Activated naive CD4-positive, alpha-beta T cell treated with anti-CD3 and anti-CD28 coated beads, Interleukin-2, amount 10 ng/mL, durations not matched to agents 7 days and 5 days (primary cell): ENCODE measurements at regions not wholly inside any gene's neighbourhood (a gene's known extent, or its start where the extent isn't known, plus 50 kb on each side); places are given as distances from the start of the nearest gene placed in this dataset.
A peak's percentile ranks its signal among the peaks of the same experiment; 100 is the strongest.
"Not testable (repeated sequence)": the region's sequence is repeated elsewhere in the genome, so short reads cannot be mapped to it uniquely, and the experiment has no call there.

ENCODE experiments used
- CTCF ChIA-PET: fragments of 350-600 bp; sonication (Branson Sonifier 250); formaldehyde crosslinking; loops from one replicate; lab custom pipeline; 2021; ENCODE audit warnings: antibody characterized with exemption; lab: Charles Lee
- DNase-seq: peaks from one replicate; pipeline ENCODE4 v3.0.0-alpha.2; 2020
- H3K27ac Mint-ChIP-seq: one replicate; pipeline ENCODE4 v1.8.0; 2021; ENCODE audit warnings: mild to moderate bottlenecking, moderate library complexity, mixed read lengths
- H3K27me3 Mint-ChIP-seq: one replicate; pipeline ENCODE4 v1.8.0; 2021; ENCODE audit warnings: mild to moderate bottlenecking, mixed read lengths
- H3K36me3 Mint-ChIP-seq: one replicate; pipeline ENCODE4 v1.8.0; 2021; ENCODE audit warnings: mixed read lengths
- H3K4me1 Mint-ChIP-seq: one replicate; pipeline ENCODE4 v1.8.0; 2021; ENCODE audit warnings: mixed read lengths
- H3K4me3 Mint-ChIP-seq: one replicate; pipeline ENCODE4 v1.8.0; 2021; ENCODE audit warnings: mild to moderate bottlenecking, moderate library complexity, mixed read lengths
- H3K9me3 Mint-ChIP-seq: one replicate; pipeline ENCODE4 v1.8.0; 2021; ENCODE audit warnings: mixed read lengths

DNA sequence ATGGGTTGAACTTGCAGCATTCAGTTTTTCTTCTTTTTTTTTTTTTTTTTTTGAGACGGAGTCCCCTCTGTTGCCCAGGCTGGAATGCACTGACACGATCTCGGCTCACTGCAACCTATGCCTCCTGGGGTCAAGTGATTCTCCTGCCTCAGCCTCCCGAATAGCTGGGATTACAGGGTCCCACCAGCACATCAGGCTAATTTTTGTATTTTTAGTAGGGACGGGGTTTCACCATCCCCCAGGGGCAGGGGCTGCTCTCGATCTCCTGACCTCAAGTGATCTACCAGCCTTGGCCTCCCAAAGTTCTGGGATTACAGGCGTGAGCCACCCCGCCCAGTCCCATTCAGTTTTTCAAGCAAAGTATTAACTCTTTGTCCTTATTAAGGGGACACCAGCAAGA is 117.6 kb upstream of the PRSS16 start:
- Mint-ChIP-seq H3K27ac (no peak overlapping the region), H3K4me1 (peaks cover 68% of the 10 kb centered on the region), H3K27me3 (peaks cover 4% of the 10 kb centered on the region), H3K9me3 (no peaks in the 10 kb centered on the region), H3K4me3 (no peak overlapping the region), H3K36me3 (peaks cover 14% of the 10 kb centered on the region)
- no peak for DNase-seq
- CTCF ChIA-PET = interaction anchor here (0.7 to 1.2 kb wide), 2 partner anchors 13 to 17 kb away, joined by 3 read pairs; a partner anchor contains a TSS

DNA sequence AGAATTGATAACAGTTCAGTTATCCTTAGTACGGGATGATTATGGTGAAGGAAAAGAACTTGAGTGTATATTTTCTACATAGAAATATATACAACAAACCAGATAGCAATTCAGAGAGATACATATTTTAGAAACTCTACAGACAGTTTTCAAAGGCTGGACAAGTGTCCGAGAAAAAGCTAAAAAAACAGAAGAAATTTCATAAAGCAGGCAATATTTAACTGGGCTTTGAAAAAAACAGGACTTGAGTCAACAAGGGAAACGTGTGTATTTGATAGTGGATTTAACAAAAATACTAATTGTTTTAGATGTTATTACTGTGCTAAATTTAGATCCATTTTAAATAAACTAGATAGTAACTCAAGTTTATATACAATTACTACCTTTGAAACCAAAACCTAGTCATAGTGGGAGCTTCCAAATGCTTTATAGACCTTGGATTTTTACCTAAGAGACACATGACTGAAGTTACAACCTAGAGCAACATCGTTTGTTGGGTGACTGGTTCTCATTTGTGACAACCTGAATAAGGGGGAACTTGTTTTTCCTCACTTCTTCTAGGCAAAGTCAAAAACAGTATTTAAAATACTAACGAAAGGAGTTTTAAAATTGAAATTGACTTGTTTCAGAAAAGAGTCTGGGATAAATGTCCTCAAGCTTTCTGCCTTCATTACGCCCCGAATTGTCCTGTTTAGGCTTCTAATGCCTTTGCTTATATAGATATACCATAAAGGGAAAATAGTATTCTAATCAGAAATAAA is 116.7 kb upstream of the PRSS16 start:
- Mint-ChIP-seq H3K4me3 (no peak overlapping the region), H3K9me3 (no peaks in the 10 kb centered on the region), H3K27ac (no peak overlapping the region), H3K4me1 (peaks cover 72% of the 10 kb centered on the region), H3K27me3 (peaks cover 4% of the 10 kb centered on the region), H3K36me3 (peaks cover 14% of the 10 kb centered on the region)
- DNase-seq = no peak
- CTCF ChIA-PET = interaction anchor here (1.2 kb wide), 1 partner anchor 16 kb away, joined by 3 read pairs; a partner anchor contains a TSS

DNA sequence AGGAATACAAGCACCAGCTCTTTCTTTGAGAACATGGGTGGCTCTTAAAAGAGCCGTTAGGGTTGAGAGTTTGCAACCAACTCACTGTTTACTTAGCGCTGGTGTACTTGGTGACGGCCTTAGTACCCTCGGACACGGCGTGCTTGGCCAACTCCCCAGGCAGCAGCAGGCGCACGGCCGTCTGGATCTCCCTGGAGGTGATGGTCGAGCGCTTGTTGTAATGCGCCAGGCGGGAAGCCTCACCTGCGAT is 115.3 kb upstream of the PRSS16 start:
- H3K4me3 Mint-ChIP-seq, H3K27me3 Mint-ChIP-seq, DNase-seq, H3K9me3 Mint-ChIP-seq, H3K27ac Mint-ChIP-seq: not testable (repeated sequence)
- Mint-ChIP-seq H3K36me3 (peaks cover 16% of the 10 kb centered on the region), H3K4me1 (peaks cover 72% of the 10 kb centered on the region)
- CTCF ChIA-PET = interaction anchor here (0.8 kb wide), 1 partner anchor 675 kb away, joined by 5 read pairs; a partner anchor contains a TSS

DNA sequence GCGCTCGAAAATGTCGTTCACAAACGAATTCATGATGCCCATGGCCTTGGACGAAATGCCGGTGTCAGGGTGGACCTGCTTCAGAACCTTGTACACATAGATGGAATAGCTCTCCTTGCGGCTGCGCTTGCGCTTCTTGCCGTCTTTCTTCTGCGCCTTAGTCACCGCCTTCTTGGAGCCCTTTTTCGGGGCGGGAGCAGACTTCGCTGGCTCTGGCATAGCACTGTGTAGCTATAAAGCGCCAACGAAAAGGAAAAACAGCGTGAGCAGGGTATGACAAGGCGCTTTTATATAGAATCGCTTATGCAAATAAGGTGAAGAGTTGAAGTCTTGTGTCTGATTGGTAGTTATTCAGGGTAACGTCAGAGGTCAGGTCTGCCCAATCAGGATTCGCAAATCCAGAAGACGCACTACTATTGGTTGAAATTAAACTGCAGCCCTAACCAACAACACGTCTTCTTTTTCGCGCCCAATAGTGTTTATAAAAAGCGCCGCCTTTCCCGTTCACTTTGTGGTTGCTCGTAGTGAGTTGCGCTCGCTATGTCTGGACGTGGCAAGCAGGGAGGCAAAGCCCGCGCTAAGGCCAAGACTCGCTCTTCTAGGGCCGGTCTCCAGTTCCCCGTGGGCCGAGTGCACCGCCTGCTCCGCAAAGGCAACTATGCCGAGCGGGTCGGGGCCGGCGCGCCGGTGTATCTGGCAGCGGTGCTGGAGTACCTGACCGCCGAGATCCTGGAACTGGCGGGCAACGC is 114.8 kb upstream of the PRSS16 start:
- Mint-ChIP-seq H3K36me3 (peaks cover 19% of the 10 kb centered on the region), H3K27me3 (peaks cover 4% of the 10 kb centered on the region), H3K27ac (no peak overlapping the region), H3K4me3 (no peak overlapping the region), H3K9me3 (no peaks in the 10 kb centered on the region), H3K4me1 (peaks cover 72% of the 10 kb centered on the region)
- CTCF ChIA-PET = interaction anchor here (0.8 kb wide), 1 partner anchor 675 kb away, joined by 5 read pairs; a partner anchor contains a TSS
- peak; percentile 94 for DNase-seq

DNA sequence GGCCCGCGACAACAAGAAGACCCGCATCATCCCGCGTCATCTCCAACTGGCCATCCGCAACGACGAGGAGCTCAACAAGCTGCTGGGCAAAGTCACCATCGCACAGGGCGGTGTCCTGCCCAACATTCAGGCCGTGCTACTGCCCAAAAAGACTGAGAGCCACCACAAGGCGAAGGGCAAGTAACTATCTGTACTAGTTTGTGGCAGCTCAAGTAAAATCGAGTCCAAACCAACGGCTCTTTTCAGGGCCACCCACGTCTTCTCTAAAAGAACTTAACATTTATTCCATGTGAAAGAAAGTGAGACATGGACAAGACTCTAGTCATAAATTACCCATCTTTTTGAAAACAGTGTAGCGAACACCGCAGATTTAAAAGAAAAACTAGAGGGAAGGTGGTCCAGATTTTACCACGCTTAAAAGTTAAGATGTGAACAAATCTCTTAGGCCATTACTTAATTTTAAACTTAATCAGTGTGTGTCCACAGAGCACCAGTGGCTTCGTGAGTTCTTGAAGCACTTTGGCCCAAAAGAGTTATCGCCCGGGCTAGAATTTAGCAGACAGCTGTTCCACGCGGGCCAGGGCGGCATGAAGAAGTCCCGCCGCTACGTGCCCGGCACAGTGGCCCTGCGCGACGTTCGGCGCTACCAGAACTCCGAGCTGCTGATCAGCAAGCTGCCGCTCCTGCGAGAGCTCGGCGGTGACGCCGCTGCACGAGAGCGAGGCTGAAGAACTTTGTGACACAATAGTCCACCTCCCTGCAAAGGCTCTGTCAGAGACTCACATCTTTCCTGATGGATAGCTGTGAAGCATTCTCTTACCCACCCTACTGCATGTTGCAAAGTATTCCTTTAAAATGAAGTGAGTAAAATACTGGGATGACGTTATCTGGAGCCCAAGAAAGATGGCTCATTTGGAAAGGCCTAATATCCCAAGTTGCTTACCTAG is 113.9 kb upstream of the PRSS16 start:
- Mint-ChIP-seq H3K9me3 (no peaks in the 10 kb centered on the region), H3K4me1 (peaks cover 72% of the 10 kb centered on the region), H3K27me3 (peaks cover 4% of the 10 kb centered on the region), H3K36me3 (peaks cover 19% of the 10 kb centered on the region), H3K4me3 (no peak overlapping the region), H3K27ac (no peak overlapping the region)
- CTCF ChIA-PET = interaction anchor here (0.6 kb wide), 1 partner anchor 957 kb away, joined by 3 read pairs; no protein-coding TSS in a partner anchor
- peak; percentile 89 for DNase-seq

DNA sequence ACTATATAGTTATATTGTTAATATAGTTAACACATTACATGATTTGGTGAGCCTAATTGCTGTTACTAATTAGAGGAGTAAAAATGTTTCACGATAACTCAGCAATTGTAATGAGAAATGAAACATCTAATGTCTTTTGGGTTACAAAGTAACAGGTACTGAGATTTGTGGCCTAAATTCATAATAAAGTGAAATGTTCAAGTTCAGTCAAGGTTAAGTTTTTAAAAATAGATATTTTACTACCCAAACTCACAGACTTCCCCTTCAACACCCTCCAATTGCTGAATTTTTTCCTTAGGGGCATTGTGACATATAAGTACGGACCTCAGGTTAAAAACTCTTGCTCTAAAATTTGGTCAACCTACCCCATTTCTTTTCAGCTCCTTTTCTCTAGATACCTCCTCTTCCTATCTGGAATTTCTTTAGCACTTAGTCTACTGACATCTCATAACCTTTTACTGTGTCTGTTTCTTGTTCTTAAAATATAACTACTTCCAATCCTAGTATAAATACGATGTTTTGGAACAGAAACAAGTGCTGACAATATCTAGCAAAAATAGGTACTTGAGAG is 112.3 kb upstream of the PRSS16 start:
- H3K36me3 Mint-ChIP-seq = peaks cover 25% of the 10 kb centered on the region
- no peak overlapping the region for H3K27ac Mint-ChIP-seq
- H3K9me3 Mint-ChIP-seq = no peaks in the 10 kb centered on the region
- H3K4me1 Mint-ChIP-seq = peaks cover 62% of the 10 kb centered on the region
- CTCF ChIA-PET = no interaction called here
- peak overlapping the region; percentile 14 for H3K4me3 Mint-ChIP-seq
- H3K27me3 Mint-ChIP-seq = peaks cover 4% of the 10 kb centered on the region
- DNase-seq = no peak

DNA sequence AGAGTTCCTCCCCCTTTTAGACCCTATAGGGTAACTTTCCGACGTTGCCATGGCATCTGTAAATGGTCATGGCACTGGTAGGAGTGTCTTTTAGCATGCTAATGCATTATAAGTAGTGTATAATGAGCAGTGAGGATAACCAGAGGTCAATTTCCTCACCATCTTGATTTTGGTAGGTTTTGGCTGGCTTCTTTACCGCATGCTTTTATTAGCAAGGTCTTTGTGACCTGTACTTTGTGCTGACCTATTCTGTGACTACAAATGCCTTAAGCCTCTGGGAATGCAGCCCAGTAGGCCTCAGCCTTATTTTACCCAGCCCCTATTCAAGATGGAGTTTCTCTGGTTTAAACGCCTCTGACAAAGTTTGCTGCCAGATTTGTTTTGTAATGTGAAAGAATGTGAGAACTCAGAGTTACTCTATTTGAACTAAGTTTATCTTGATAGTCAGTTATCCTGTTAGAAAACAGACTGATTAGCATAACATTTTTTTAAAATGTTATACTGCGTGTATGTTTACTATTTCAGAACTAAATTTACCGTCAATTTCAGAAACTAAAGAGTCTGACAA is 111.3 kb upstream of the PRSS16 start:
- H3K27me3 Mint-ChIP-seq = peaks cover 4% of the 10 kb centered on the region
- CTCF ChIA-PET = no interaction called here
- no peak for DNase-seq
- H3K4me3 Mint-ChIP-seq = no peak overlapping the region
- no peak overlapping the region for H3K27ac Mint-ChIP-seq
- H3K9me3 Mint-ChIP-seq = no peaks in the 10 kb centered on the region
- peaks cover 56% of the 10 kb centered on the region for H3K4me1 Mint-ChIP-seq
- peaks cover 28% of the 10 kb centered on the region for H3K36me3 Mint-ChIP-seq

DNA sequence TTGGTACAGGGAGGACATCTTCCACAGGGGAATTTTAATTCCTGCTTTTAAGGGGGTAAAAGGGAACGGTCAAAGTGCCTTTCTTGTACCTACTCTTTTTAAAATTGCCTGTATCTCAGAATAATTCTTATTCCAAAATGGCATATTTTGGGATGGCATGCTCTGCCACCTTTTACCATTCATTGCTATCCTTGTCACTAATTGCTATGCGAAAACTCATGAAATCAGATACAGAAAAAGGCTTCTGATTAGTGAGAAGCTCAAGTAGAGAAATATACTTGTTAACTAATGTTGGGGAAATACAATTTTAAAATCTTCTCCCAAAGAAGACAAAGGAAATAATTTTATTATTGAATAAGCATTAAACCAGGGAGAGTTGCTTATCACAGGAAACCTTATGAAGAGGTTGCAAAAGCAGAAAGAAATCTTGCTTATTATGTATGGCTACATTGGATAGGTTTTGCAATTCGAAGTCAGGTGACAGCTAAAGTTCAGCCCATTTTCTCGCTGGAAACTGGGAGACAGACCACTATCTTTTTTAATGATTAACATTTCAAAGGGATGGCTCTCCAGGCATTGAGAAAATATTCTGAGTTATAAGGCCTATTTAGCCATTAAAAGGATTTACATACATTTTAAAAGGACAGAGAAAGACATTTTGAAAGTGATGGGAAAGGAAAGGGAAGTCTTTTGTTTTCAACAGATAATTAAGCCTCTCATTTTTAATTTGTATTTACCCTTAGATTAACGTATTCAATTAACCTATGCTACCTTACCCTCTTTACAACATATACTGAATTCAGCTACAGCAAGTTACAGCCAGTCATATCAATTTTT is 110.3 kb upstream of the PRSS16 start:
- peak overlapping the region; percentile 62 for H3K27ac Mint-ChIP-seq
- H3K9me3 Mint-ChIP-seq = no peaks in the 10 kb centered on the region
- no peak for DNase-seq
- CTCF ChIA-PET = no interaction called here
- peaks cover 32% of the 10 kb centered on the region for H3K36me3 Mint-ChIP-seq
- H3K27me3 Mint-ChIP-seq = peaks cover 4% of the 10 kb centered on the region
- peaks cover 63% of the 10 kb centered on the region for H3K4me1 Mint-ChIP-seq
- H3K4me3 Mint-ChIP-seq = no peak overlapping the region

DNA sequence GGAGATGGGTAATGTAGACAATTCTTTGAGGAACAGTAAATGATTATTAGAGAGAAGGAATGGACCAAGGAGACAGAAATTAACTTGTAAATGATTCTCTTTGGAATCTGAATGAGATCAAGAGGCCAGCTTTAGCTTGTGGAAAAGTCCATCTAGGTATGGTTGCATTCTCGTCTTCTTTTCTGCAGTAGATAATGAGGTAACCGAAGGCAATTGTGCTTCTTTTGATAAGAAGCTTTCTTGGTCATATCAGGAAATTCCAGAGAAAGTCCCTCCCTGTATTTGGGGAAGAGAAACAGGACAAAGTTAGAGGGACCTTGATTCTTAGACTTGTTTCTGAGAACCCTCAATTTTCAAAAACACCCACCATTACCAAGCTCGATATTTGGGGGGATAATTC is 109.1 kb upstream of the PRSS16 start:
- CTCF ChIA-PET = no interaction called here
- DNase-seq = no peak
- Mint-ChIP-seq H3K27ac (peak overlapping the region; percentile 99), H3K27me3 (peaks cover 4% of the 10 kb centered on the region), H3K4me1 (peaks cover 70% of the 10 kb centered on the region), H3K4me3 (peak overlapping the region; percentile 96), H3K36me3 (peaks cover 31% of the 10 kb centered on the region), H3K9me3 (no peaks in the 10 kb centered on the region)

DNA sequence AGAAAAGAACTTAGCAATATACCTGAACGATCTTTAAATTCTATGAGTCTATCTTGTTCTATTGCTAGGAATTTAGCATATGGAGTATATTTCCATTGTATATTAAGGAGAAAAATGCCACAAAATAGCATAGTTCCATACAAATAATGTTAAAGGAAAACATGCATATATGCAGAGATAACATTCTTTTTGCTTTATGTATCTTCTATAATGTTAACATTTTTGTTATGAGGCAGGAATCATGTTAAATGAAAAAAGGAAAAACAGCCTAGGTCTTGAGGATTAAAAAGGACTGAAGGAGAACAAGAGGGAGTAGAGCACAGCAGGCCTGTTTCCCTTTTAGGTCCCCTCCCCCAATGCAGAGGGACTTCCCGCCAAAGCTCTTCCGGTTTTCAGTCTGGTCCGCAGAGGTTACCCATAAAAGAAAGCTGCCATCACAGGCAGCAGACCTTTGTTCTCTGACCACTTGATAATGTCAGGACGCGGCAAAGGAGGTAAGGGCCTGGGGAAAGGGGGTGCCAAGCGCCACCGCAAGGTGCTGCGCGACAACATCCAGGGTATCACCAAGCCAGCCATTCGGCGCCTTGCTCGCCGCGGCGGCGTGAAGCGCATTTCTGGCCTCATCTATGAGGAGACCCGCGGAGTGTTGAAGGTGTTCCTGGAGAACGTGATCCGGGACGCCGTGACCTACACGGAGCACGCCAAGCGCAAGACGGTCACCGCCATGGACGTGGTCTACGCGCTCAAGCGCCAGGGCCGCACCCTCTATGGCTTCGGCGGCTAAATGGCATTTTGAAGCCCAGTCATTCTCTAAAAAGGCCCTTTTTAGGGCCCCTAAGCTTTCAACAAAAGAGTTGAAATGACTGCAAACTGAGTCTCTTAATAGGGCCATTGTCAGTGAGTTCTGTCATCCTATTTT is 108.4 kb upstream of the PRSS16 start:
- Mint-ChIP-seq H3K4me1 (peaks cover 70% of the 10 kb centered on the region), H3K4me3 (peak overlapping the region; percentile 96)

DNA sequence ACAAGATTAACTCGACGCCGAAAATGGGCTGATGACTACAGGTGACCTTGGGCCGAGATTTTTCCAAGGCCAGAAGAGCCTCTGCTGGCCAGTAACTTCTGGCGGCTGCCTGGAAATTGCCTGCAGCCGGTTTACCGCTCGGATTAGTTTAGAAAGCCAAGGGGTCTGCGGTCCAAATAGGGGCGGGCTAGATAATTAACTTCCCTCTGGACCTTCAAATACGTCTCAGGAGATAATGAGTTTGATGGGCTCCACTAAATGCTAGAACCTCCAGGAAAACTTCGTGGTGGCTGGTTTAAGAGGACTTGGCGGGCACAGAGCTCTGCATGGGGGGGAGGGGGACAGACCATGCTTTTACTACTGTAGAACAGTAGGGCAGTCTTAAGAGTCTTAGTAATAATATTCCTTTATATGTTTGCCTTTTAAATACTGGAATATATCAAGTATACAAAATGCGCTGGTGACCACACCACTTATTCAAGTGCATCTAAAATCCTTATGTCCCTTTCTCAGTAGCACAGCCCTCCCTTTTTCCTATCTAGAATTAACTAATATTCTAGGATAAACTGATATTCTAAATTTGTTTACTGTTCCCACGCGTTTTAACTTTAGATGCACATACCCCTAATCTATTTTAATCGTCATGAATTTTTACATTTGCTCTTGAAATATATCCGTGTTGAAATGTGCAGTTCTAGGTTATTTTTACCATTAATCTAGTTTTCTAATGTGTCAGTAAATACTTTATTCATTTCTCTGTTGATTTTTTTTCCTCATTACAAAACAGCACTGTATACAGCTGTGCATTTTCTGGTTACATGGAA is 107.5 kb upstream of the PRSS16 start:
- CTCF ChIA-PET = no interaction called here
- Mint-ChIP-seq H3K9me3 (no peaks in the 10 kb centered on the region), H3K36me3 (peaks cover 27% of the 10 kb centered on the region), H3K4me3 (peak overlapping the region; percentile 96), H3K27me3 (no peaks in the 10 kb centered on the region), H3K27ac (peak overlapping the region; percentile 99), H3K4me1 (peaks cover 68% of the 10 kb centered on the region)
- peak; percentile 40 for DNase-seq

More for the DNA sequence above, 108.4 kb upstream of the PRSS16 start:
- Mint-ChIP-seq H3K9me3 (no peaks in the 10 kb centered on the region), H3K27me3 (no peaks in the 10 kb centered on the region), H3K36me3 (peaks cover 27% of the 10 kb centered on the region), H3K27ac (peak overlapping the region; percentile 99)
- DNase-seq = peak; percentile 81
- CTCF ChIA-PET = no interaction called here
